Neural progenitor cell (in vitro differentiated cells): ENCODE measurements at regions not wholly inside any gene's neighbourhood (a gene's known extent, or its start where the extent isn't known, plus 50 kb on each side); places are given as distances from the start of the nearest gene placed in this dataset.

Source experiments
- CTCF ChIP-seq: fragments of 200-600 bp; sonication (generic); IDR thresholded peaks from 2 replicates; pipeline ENCODE4 v1.5.1; 2017; ENCODE audit warnings: antibody characterized with exemption, mild to moderate bottlenecking
- EZH2 ChIP-seq: fragments of 200-600 bp; sonication (generic); IDR thresholded peaks from 2 replicates; pipeline ENCODE4 v1.6.1; 2017; ENCODE audit warnings: antibody characterized with exemption, mild to moderate bottlenecking, moderate library complexity
- EZH2phosphoT487 ChIP-seq: fragments of 200-600 bp; sonication (generic); IDR thresholded peaks from 2 replicates; pipeline ENCODE4 v1.6.1; 2017; ENCODE audit warnings: antibody characterized with exemption

- TF ChIP-seq CTCF (no peak), EZH2 (no peak), EZH2phosphoT487 (no peak)
These were observed 841.5 kb upstream of the FLRT2 start for GRCh38 chr14:84688297-84689025.
